K562 (cell line): ENCODE measurements at regions not wholly inside any gene's neighbourhood (a gene's known extent, or its start where the extent isn't known, plus 50 kb on each side); places are given as distances from the start of the nearest gene placed in this dataset.

Experiments used
- ATAC-seq: fragments of 200-7000 bp; cut with Tn5 transposase; 3 replicates; pipeline ENCODE4 v1.9.1; 2020; ENCODE audit warnings: moderate library complexity
- BruUV-seq: library from RNA; stranded (reverse); fragments of 400-500 nt; replicated peaks from 2 replicates; lab custom pipeline; 2021; lab: Mats Ljungman, UMichigan
- CTCF ChIA-PET: fragments of 300-600 bp; formaldehyde crosslinking; extraction: SDS; loops from one replicate; lab custom pipeline; 2021; ENCODE audit warnings: low intra/inter-chr PET ratio; lab: Yijun Ruan, JAX
- POLR2A ChIA-PET: fragments of 300-600, 350-650 bp; sonication (Branson Sonifier 250); formaldehyde crosslinking; extraction: SDS; loops from one replicate; lab custom pipeline; 2021; ENCODE audit warnings: antibody characterized with exemption, inconsistent platforms; lab: Yijun Ruan, JAX
- DNase-seq, 4 experiments: peaks; one replicate each; pipeline versions ENCODE4 v3.0.0 to v3.0.0-alpha.2; 2011 to 2018; ENCODE audit warnings: low spot score in 3 of 4, mixed read lengths in 3 of 4; ENCODE audit errors: extremely low read depth in 1 of 4
- FAIRE-seq: peaks from 2 replicates; lab custom pipeline; 2011; peaks lifted over from hg19 to GRCh38; lab: Jason Lieb, UNC
- H2AFZ ChIP-seq: 2 replicates; pipeline ENCODE4 v1.6.0; 2011; ENCODE audit warnings: low read depth, low read length, control low read depth, inconsistent platforms
- H3K27ac ChIP-seq: fragments of 200-600 bp; 3 replicates; pipeline ENCODE4 v1.8.0; 2011; ENCODE audit warnings: low read depth, mild to moderate bottlenecking, control low read depth, inconsistent platforms, low read length, moderate library complexity, mixed read lengths; ENCODE audit errors: extremely low read depth
- H3K27me3 ChIP-seq, 2 experiments: fragments of 300-600 bp in 1 of 2; 2 replicates in 1 of 2; 3 replicates in 1 of 2; pipeline versions ENCODE4 v1.6.0 to v1.8.0; 2011; ENCODE audit warnings: inconsistent platforms in 2 of 2, low read length in 2 of 2, mild to moderate bottlenecking in 1 of 2, mixed read lengths in 1 of 2, moderate library complexity in 1 of 2; ENCODE audit not compliant: control insufficient read depth in 2 of 2, insufficient read depth in 2 of 2
- H3K36me3 ChIP-seq: fragments of 300-600 bp; 3 replicates; pipeline ENCODE4 v1.8.0; 2011; ENCODE audit warnings: mild to moderate bottlenecking, low read length, inconsistent platforms; ENCODE audit not compliant: control insufficient read depth, insufficient read depth
- H3K4me1 ChIP-seq, 2 experiments: fragments of 200-600 bp in 1 of 2; replicated peaks in 1 of 2; 2 replicates in 1 of 2; 3 replicates in 1 of 2; pipeline versions ENCODE4 v1.5.1 to v1.8.0; 2011; ENCODE audit warnings: inconsistent platforms in 2 of 2, low read length in 2 of 2, mild to moderate bottlenecking in 1 of 2, mixed read lengths in 1 of 2, moderate library complexity in 1 of 2; ENCODE audit not compliant: control insufficient read depth in 2 of 2, insufficient read depth in 2 of 2
- H3K4me2 ChIP-seq: 2 replicates; pipeline ENCODE4 v1.6.1; 2011; ENCODE audit warnings: low read length, control low read depth, inconsistent platforms, mixed read lengths; ENCODE audit not compliant: insufficient read depth
- H3K4me3 ChIP-seq: fragments of 200-600 bp; sonication (generic), shearing (Covaris generic); 2 replicates; pipeline ENCODE4 v1.5.1; 2016; ENCODE audit warnings: control low read depth, inconsistent platforms
- H3K79me2 ChIP-seq: fragments of 200-600 bp; 3 replicates; pipeline ENCODE4 v1.8.0; 2011; ENCODE audit warnings: low read length, inconsistent platforms; ENCODE audit not compliant: control insufficient read depth, insufficient read depth
- H3K9ac ChIP-seq, 2 experiments: 2 replicates each; pipeline versions ENCODE4 v1.6.0 to v1.6.1; 2011; ENCODE audit warnings: low read depth in 2 of 2, low read length in 2 of 2, control low read depth in 1 of 2, inconsistent platforms in 1 of 2, mild to moderate bottlenecking in 1 of 2, mixed read lengths in 1 of 2; ENCODE audit not compliant: insufficient read depth in 1 of 2
- H3K9me1 ChIP-seq: one replicate; pipeline ENCODE4 v1.6.0; 2011; ENCODE audit warnings: inconsistent platforms, mild to moderate bottlenecking, low read length, moderate library complexity; ENCODE audit not compliant: control insufficient read depth, insufficient read depth
- H3K9me3 ChIP-seq: replicated peaks from 2 replicates; pipeline ENCODE4 v1.5.1; 2011; ENCODE audit warnings: low read depth, low read length, inconsistent platforms; ENCODE audit not compliant: control insufficient read depth, insufficient read depth
- H4K20me1 ChIP-seq: replicated peaks from 2 replicates; pipeline ENCODE4 v1.6.1; 2011; ENCODE audit warnings: low read length, inconsistent platforms, mixed read lengths; ENCODE audit not compliant: control insufficient read depth, insufficient read depth
- ADNP ChIP-seq: fragments of 200-800 bp; sonication (Bioruptor generic); IDR thresholded peaks from 2 replicates; pipeline ENCODE4 v1.6.1; 2016; ENCODE audit warnings: missing genetic modification characterization, missing compliant biosample characterization
- ARHGAP35 ChIP-seq: fragments of 450-650 bp; IDR thresholded peaks from 2 replicates; pipeline ENCODE4 v1.6.1; 2018; ENCODE audit not compliant: partially characterized antibody
- ASH1L ChIP-seq: fragments of 450-650 bp; IDR thresholded peaks from 2 replicates; pipeline ENCODE4 v1.6.1; 2018; ENCODE audit warnings: borderline replicate concordance, mild to moderate bottlenecking, low read depth; ENCODE audit not compliant: partially characterized antibody
- BCL6 ChIP-seq: fragments of 250-450 bp; sonication (Bioruptor Pico); IDR thresholded peaks from 2 replicates; pipeline ENCODE4 v1.4.0; 2020
- CHD1 ChIP-seq: fragments of 200-600 bp; sonication (generic); IDR thresholded peaks from one replicate; pipeline ENCODE4 v1.6.1; 2012; ENCODE audit warnings: mild to moderate bottlenecking, moderate library complexity, low read length, inconsistent platforms
- HDAC8 ChIP-seq: fragments of 450-650 bp; IDR thresholded peaks from 2 replicates; pipeline ENCODE4 v1.6.1; 2016; ENCODE audit warnings: mild to moderate bottlenecking, missing genetic modification characterization, moderate library complexity, missing compliant biosample characterization
- IRF9 ChIP-seq: fragments of 450-650 bp; IDR thresholded peaks from 2 replicates; pipeline ENCODE4 v1.6.1; 2016; ENCODE audit warnings: missing biosample characterization, missing genetic modification characterization
- KLF10 ChIP-seq: fragments of 250-450 bp; sonication (Bioruptor Pico); IDR thresholded peaks from 2 replicates; pipeline ENCODE4 v1.6.1; 2021; ENCODE audit warnings: matching md5 sums
- NCOA4 ChIP-seq: fragments of 450-650 bp; IDR thresholded peaks from 2 replicates; pipeline ENCODE4 v1.6.1; 2018; ENCODE audit warnings: mild to moderate bottlenecking; ENCODE audit not compliant: partially characterized antibody
- NFIX ChIP-seq: fragments of 250-450 bp; sonication (Bioruptor Pico); IDR thresholded peaks from 2 replicates; pipeline ENCODE4 v1.4.0; 2020; ENCODE audit warnings: low read depth, mild to moderate bottlenecking, moderate library complexity
- TAF15 ChIP-seq: fragments of 200-400 bp; formaldehyde crosslinking; IDR thresholded peaks from 2 replicates; pipeline ENCODE4 v1.6.1; 2017; ENCODE audit warnings: mild to moderate bottlenecking, low read depth, low read length, moderate library complexity
- TEAD2 ChIP-seq: fragments of 450-650 bp; IDR thresholded peaks from 2 replicates; pipeline ENCODE4 v1.6.1; 2016; ENCODE audit warnings: missing genetic modification characterization, control low read depth, missing compliant biosample characterization
- THRA ChIP-seq: fragments of 450-650 bp; IDR thresholded peaks from 2 replicates; pipeline ENCODE4 v1.6.1; 2017; ENCODE audit warnings: mild to moderate bottlenecking, moderate library complexity
- ZBTB33 ChIP-seq: sonication (generic); formaldehyde crosslinking; IDR thresholded peaks from 2 replicates; pipeline ENCODE4 v1.8.1; 2023; ENCODE audit warnings: mild to moderate bottlenecking, missing genetic modification reagents
- ZFX ChIP-seq: sonication (generic); formaldehyde crosslinking; IDR thresholded peaks from 2 replicates; pipeline ENCODE4 v1.8.0; 2022; ENCODE audit warnings: mild to moderate bottlenecking, missing genetic modification reagents, moderate library complexity
- ZNF282 ChIP-seq: sonication (generic); formaldehyde crosslinking; IDR thresholded peaks from 2 replicates; pipeline ENCODE4 v1.8.1; 2023; ENCODE audit warnings: missing genetic modification reagents
- ZNF384 ChIP-seq: IDR thresholded peaks from 2 replicates; pipeline ENCODE4 v1.6.1; 2012; ENCODE audit warnings: low read depth, low read length, improper control_type of control experiment
- ZNF75A ChIP-seq: fragments of 450-650 bp; formaldehyde crosslinking; IDR thresholded peaks from 2 replicates; pipeline ENCODE4 v1.4.0; 2020; ENCODE audit warnings: mild to moderate bottlenecking
- WGBS: fragments of 100-300 bp; shearing (Covaris generic); methylation state at CpG from one replicate; pipeline ENCODE4 v1.1.6; 2016; ENCODE audit warnings: low coverage, mixed read lengths; ENCODE audit not compliant: insufficient coverage; ENCODE audit errors: missing lambda C conversion rate; 5-methylcytosine and 5-hydroxymethylcytosine counted together
- in situ Hi-C: fragments of 300-500 bp; cut with MboI; formaldehyde crosslinking; loops from 4 replicates; pipeline ENCODE4 v1.15.0; 2018; ENCODE audit warnings: inconsistent platforms, mixed read lengths
- intact Hi-C: fragments of 100-400 bp; cut with micrococcal nuclease; formaldehyde crosslinking; loops from 2 replicates; pipeline ENCODE4 v1.14.2; 2022

- 5% methylated on average over 3 of the region's 3 CpGs for WGBS
- ChIA-PET POLR2A (no interaction called here), CTCF (no interaction called here)
Observed at GRCh38 chr4:188714907-188715306, 575.7 kb downstream of the TRIML1 start.

GRCh38 chr4:188717661-188718060 is 578.4 kb downstream of the TRIML1 start:
- no peaks in the 10 kb centered on the region for H3K4me1 ChIP-seq
- ChIA-PET CTCF (no interaction called here), POLR2A (no interaction called here)
- no peaks in the 10 kb centered on the region for H4K20me1 ChIP-seq
- no peak overlapping the region for H3K27ac ChIP-seq
- H3K4me2 ChIP-seq = no peak overlapping the region
- H3K9ac ChIP-seq = no peak overlapping the region
- in situ Hi-C loops = no loop called here
- DNase-seq = no peak
- FAIRE-seq = no peak
- intact Hi-C loops = no loop called here
- H3K9me1 ChIP-seq = no peaks in the 10 kb centered on the region
- no peak overlapping the region for H2AFZ ChIP-seq
- no peaks in the 10 kb centered on the region for H3K79me2 ChIP-seq
- H3K4me3 ChIP-seq = no peak overlapping the region
- H3K27me3 ChIP-seq = no peaks in the 10 kb centered on the region
- no peaks in the 10 kb centered on the region for H3K36me3 ChIP-seq
- H3K9me3 ChIP-seq = no peaks in the 10 kb centered on the region
- no TSS peak for BruUV-seq
- ATAC-seq = no peak
- WGBS = 0% methylated on average over 2 of the region's 2 CpGs
- no peak for TF ChIP-seq TAF15
- no peak for TF ChIP-seq ZBTB33 (CRISPR knock-in tag)
- no peak for TF ChIP-seq ZFX (CRISPR knock-in tag)
- TF ChIP-seq NCOA4 = no peak
- no peak for TF ChIP-seq ASH1L
- no peak for TF ChIP-seq ARHGAP35
- no peak for TF ChIP-seq BCL6
- no peak for TF ChIP-seq THRA
- TF ChIP-seq ZNF282 = no peak

More at GRCh38 chr4:188714907-188715306, 575.7 kb downstream of the TRIML1 start:
- in situ Hi-C loops = no loop called here
- Histone ChIP-seq H3K4me3 (no peak overlapping the region), H3K27ac (no peak overlapping the region), H3K9me3 (no peaks in the 10 kb centered on the region), H3K9ac (no peak overlapping the region), H3K4me2 (no peak overlapping the region), H3K79me2 (no peaks in the 10 kb centered on the region), H3K36me3 (no peaks in the 10 kb centered on the region), H3K27me3 (no peaks in the 10 kb centered on the region)
- intact Hi-C loops = no loop called here
- ATAC-seq (no peak), DNase-seq (no peak)
- BruUV-seq = no TSS peak
- TF ChIP-seq HDAC8 (no peak), ZNF75A (CRISPR knock-in tag) (no peak), ADNP (tag) (no peak), IRF9 (tag) (no peak), CHD1 (no peak), KLF10 (CRISPR knock-in tag) (no peak), TEAD2 (tag) (no peak), NFIX (CRISPR knock-in tag) (no peak), ZNF384 (no peak)
- TF ChIP-seq, all 486 proteins: peak for 0
- no peak for FAIRE-seq
- no peaks in the 10 kb centered on the region for H3K4me1 ChIP-seq
- H4K20me1 ChIP-seq = no peaks in the 10 kb centered on the region
- H2AFZ ChIP-seq = no peak overlapping the region
- H3K9me1 ChIP-seq = no peaks in the 10 kb centered on the region
